H7 (cell line): ENCODE measurements at regions not wholly inside any gene's neighbourhood (a gene's known extent, or its start where the extent isn't known, plus 50 kb on each side); places are given as distances from the start of the nearest gene placed in this dataset.
"Not testable (repeated sequence)": the region's sequence is repeated elsewhere in the genome, so short reads cannot be mapped to it uniquely, and the experiment has no call there.

Source experiments
- DNase-seq: peaks from one replicate; pipeline ENCODE4 v3.0.0; 2012
- H3K27me3 ChIP-seq: 2 replicates; pipeline ENCODE4 v1.6.0; 2011; ENCODE audit warnings: mild to moderate bottlenecking, low read length; ENCODE audit not compliant: control insufficient read depth, insufficient read depth
- H3K36me3 ChIP-seq: replicated peaks from 2 replicates; pipeline ENCODE4 v1.5.1; 2011; ENCODE audit warnings: low read length; ENCODE audit not compliant: control insufficient read depth, insufficient read depth
- H3K4me3 ChIP-seq: 2 replicates; pipeline ENCODE4 v1.5.1; 2011; ENCODE audit warnings: low read depth, mild to moderate bottlenecking, control low read depth, low read length, moderate library complexity; ENCODE audit not compliant: insufficient read depth

DNA sequence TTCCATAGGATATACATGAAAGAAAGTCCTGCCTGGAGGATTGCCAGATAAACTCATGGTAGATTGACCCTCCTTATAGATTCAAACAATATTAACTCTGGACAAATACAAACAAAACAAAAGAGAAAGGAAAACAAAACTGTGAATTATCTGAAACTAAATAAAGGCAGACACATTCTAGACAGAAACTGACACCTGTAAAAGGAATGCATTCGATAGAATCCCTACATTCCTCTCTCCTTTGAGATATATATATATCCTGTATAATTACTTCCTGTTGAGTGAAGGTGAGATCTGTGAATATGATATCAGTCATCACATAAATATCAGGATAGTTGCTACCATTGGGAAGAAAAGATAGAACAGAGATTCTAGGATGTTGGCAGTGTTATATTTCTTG, 948.4 kb upstream of the ATXN7L3B start:
- Histone ChIP-seq H3K4me3 (no peak overlapping the region), H3K27me3 (no peaks in the 10 kb centered on the region), H3K36me3 (no peaks in the 10 kb centered on the region)
- no peak for DNase-seq

DNA sequence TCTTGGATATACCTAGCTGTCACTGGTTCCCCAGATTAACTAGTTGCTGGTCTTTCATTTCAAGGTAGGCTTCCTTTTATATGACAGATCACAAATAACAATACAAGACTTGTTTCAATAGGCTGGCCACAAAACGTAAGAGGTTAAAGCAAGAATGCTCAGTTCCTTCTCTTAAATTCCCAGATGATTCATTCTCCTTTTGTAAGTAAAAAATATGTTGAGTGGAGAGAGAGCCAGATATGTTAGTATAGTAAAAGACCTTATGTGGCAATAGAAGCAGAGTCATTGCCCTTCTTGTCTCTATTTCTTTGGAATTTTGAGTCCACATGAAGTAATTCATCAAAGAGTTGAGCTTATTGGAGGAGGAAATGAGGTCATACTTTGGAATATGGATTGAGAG, 939.0 kb upstream of the ATXN7L3B start:
- H3K36me3 ChIP-seq = no peaks in the 10 kb centered on the region
- H3K27me3 ChIP-seq = no peaks in the 10 kb centered on the region
- H3K4me3 ChIP-seq = no peak overlapping the region
- DNase-seq = no peak

DNA sequence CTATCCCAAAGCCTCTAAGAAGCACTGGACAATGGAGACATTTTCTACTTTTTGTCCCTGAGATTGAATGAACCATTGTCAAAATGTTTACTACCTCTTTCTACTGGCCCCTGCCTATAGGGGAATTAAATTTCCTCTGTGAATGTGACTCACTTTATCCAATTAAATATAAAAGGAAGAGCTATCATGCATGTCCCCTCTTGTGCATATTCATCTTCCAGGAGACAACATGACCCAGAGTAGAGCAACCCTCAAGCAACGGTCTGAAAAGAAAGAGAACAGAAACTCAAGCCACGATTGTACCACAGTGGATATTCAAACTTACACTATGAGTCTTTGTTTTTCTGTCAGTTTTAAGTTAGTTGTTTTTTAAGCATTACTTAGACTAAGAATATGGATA, 938.4 kb upstream of the ATXN7L3B start:
- Histone ChIP-seq H3K27me3 (no peaks in the 10 kb centered on the region), H3K36me3 (no peaks in the 10 kb centered on the region), H3K4me3 (no peak overlapping the region)
- DNase-seq = no peak

DNA sequence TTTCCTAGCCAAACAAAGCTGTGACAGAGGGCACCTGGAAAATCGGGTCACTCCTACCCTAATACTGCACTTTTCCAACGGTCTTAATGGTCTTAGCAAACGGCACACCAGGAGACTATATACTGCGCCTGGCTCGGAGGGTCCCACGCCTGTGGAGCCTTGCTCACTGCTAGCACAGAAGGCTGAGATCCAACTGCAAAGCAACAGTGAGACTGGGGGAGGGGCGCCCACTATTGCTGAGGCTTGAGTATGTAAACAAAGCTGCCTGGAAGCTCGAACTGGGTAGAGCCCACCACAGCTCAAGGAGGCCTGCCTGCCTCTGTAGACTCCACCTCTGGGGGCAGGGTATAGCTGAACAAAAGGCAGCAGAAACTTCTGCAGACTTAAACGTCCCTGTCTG, 931.7 kb upstream of the ATXN7L3B start:
- DNase-seq, H3K27me3 ChIP-seq, H3K36me3 ChIP-seq, H3K4me3 ChIP-seq: not testable (repeated sequence)

DNA sequence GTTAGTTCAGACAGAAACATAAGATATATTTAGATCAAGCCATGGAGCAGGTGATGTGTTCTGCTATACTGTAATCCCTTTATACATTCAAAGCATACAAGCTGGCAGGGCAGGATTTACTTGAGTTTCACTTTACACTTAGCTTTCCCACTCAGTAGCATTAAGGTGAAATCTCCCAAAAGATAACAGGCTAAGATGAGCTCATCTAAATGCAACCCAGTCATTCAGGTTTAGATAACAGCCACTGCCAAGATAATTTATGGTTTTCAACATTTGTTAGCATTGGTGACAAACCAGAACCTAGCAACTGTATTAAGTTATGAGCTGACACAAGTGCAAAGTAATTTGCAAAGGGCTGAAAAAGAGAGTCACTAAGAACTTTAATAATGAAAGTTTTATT, 925.1 kb upstream of the ATXN7L3B start:
- DNase-seq = no peak
- no peaks in the 10 kb centered on the region for H3K36me3 ChIP-seq
- no peaks in the 10 kb centered on the region for H3K27me3 ChIP-seq
- no peak overlapping the region for H3K4me3 ChIP-seq

- Histone ChIP-seq H3K4me3 (no peak overlapping the region), H3K36me3 (no peaks in the 10 kb centered on the region), H3K27me3 (no peaks in the 10 kb centered on the region)
- no peak for DNase-seq
These were observed 914.2 kb upstream of the ATXN7L3B start for GRCh38 chr12:73623421-73623820.

DNA sequence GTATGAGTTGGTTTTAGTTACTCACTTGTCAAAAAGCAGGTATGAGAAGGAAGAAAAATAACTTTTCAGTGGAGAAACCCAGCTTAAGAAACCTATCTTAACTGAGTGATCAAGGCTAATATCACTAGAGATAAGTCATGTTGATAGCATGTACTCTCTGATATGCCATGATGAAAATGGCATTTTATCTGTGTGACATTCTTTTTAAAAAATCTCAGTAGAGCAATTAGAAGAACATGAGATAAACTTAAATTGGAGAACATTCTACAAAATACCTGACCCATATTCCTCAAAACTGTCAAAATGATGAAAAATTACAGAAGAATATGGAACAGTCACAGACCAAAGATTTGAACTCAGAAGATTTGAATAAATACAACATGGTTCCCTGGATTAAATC, 912.4 kb upstream of the ATXN7L3B start:
- DNase-seq = no peak
- H3K4me3 ChIP-seq = no peak overlapping the region
- H3K36me3 ChIP-seq = no peaks in the 10 kb centered on the region
- no peaks in the 10 kb centered on the region for H3K27me3 ChIP-seq

- no peak for DNase-seq
- Histone ChIP-seq H3K4me3 (no peak overlapping the region), H3K27me3 (no peaks in the 10 kb centered on the region), H3K36me3 (no peaks in the 10 kb centered on the region)
These were observed 908.5 kb upstream of the ATXN7L3B start for GRCh38 chr12:73629171-73629570.

DNA sequence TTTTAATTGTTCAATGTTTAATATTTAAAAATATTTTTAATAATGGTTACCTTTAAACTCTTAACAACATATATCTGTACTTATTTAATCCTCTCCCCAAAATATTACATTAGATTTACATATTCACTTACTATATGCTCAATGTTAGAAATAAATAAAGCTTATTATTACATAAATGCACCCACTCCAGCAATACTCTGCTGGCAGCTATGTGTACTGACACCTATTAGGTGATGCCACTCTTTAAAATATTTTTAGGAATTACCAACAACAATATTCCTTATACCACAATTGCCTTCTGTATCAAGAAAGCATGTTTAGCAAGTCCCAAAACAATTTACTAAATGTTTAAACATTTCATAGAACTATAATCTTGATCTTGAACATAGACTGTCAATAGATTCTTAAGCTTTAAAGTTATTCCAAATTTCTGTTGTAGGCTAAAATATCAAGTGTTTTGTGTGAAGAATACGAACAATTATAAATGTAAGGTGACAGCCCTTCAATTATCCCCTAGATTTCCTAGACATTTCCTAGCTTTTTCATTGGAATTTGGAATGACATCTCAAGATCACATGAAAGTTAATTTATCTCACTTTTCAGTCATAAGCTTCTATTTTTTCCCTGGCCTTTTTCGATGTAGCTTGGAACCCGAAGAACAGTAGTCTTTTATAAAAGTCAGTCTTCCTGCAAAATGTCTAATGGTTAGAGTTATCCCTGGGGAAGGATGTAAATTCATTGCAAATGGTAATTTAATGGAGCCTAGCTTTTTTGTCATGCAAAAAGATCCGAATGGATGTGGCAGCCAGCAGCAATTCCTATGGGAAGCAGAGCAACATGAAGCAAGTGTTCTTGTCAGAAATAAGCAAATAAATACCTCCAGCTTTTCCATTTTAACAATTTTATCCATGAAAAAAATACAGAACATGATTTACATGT, 907.5 kb upstream of the ATXN7L3B start:
- Histone ChIP-seq H3K4me3 (no peak overlapping the region), H3K36me3 (no peaks in the 10 kb centered on the region), H3K27me3 (no peaks in the 10 kb centered on the region)
- peak; percentile 15 for DNase-seq

- DNase-seq = no peak
- H3K27me3 ChIP-seq = no peaks in the 10 kb centered on the region
- no peak overlapping the region for H3K4me3 ChIP-seq
- no peaks in the 10 kb centered on the region for H3K36me3 ChIP-seq
These were observed 905.4 kb upstream of the ATXN7L3B start for GRCh38 chr12:73632191-73632590.

GRCh38 chr12:73632661-73633060, 905.0 kb upstream of the ATXN7L3B start:
- Histone ChIP-seq H3K4me3 (no peak overlapping the region), H3K27me3 (no peaks in the 10 kb centered on the region), H3K36me3 (no peaks in the 10 kb centered on the region)
- DNase-seq = no peak

DNA sequence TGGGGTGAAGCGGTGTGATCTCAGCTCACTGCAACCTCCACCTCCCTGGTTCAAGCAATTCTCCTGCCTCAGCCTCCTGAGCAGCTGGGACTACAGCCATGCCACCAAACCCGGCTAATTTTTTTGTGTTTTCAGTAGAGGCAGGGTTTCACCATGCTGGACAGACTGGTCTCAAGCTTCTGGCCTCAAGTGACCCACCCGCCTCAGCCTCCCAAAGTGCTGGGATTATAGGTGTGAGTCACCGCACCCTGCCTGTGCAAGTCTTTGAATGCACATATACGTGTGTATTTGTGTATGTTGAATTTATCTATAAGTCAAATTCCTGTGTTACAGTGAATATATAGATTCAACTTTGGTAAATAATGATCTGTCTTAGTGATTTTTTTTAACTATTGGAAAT, 898.2 kb upstream of the ATXN7L3B start:
- not testable (repeated sequence) for H3K36me3 ChIP-seq, H3K27me3 ChIP-seq, H3K4me3 ChIP-seq, DNase-seq

- Histone ChIP-seq H3K27me3 (no peaks in the 10 kb centered on the region), H3K4me3 (no peak overlapping the region), H3K36me3 (no peaks in the 10 kb centered on the region)
- DNase-seq = no peak
These were observed 881.3 kb upstream of the ATXN7L3B start for GRCh38 chr12:73656375-73656774.

DNA sequence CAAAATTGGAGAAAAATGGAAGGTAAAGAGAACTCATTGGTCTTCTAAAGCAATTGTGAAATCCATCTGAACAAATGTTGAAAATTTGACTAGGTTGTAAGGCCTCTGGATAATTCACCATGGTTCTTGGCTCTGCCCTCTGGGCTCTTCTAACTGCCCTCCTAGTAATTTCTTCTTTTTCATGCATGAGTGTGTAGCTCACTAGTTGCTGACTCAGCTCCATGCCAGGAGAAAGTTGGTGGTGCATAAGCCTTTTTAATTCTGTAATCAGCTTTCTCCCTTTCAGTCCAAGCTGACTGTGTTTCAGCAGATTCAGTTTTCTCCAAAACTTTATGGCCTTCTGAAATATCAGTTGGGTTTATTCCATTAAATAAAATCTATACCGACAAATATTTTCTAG, 877.8 kb upstream of the ATXN7L3B start:
- no peak overlapping the region for H3K4me3 ChIP-seq
- DNase-seq = no peak
- H3K36me3 ChIP-seq = no peaks in the 10 kb centered on the region

DNA sequence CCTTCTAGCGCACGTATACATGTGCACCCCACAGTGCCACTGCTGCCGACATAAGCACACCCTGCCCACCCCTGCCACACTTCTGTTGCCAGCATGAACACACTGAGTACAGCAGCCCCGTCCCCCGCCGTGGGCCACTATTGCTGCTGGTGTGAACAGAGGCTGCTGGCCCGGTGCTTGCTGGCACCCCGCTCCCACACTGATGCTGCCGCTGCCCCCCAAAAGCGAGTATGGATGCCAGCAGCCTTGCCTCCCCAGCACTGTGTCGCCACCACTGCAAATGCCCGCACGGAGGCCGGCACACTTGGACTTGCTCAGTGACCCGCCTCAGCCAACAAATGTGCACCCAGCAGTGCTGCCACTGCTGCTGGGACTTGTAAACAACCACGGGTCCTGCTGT, 872.4 kb upstream of the ATXN7L3B start:
- Histone ChIP-seq H3K36me3 (no peaks in the 10 kb centered on the region), H3K27me3 (no peaks in the 10 kb centered on the region), H3K4me3 (no peak overlapping the region)
- no peak for DNase-seq

More for the DNA sequence above, 877.8 kb upstream of the ATXN7L3B start:
- no peaks in the 10 kb centered on the region for H3K27me3 ChIP-seq
